ENCODE measurements at regions not wholly inside any gene's neighbourhood (a gene's known extent, or its start where the extent isn't known, plus 50 kb on each side); places are given as distances from the start of the nearest gene placed in this dataset.

- no peak for TF ChIP-seq POLR2AphosphoS5 (IDR thresholded peaks at IDR 0.05; ENCODE audit: low read depth)
- TF ChIP-seq, protein P1, sequence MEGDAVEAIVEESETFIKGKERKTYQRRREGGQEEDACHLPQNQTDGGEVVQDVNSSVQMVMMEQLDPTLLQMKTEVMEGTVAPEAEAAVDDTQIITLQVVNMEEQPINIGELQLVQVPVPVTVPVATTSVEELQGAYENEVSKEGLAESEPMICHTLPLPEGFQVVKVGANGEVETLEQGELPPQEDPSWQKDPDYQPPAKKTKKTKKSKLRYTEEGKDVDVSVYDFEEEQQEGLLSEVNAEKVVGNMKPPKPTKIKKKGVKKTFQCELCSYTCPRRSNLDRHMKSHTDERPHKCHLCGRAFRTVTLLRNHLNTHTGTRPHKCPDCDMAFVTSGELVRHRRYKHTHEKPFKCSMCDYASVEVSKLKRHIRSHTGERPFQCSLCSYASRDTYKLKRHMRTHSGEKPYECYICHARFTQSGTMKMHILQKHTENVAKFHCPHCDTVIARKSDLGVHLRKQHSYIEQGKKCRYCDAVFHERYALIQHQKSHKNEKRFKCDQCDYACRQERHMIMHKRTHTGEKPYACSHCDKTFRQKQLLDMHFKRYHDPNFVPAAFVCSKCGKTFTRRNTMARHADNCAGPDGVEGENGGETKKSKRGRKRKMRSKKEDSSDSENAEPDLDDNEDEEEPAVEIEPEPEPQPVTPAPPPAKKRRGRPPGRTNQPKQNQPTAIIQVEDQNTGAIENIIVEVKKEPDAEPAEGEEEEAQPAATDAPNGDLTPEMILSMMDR (conservative IDR thresholded peaks at IDR 0.05; ENCODE audit: low read depth in 2 of 2): no peak
- TF ChIP-seq CREB1 (CRISPR knock-in tag; IDR thresholded peaks at IDR 0.05; ENCODE audit: low read depth): no peak
- no peak for TF ChIP-seq EZH2 (IDR thresholded peaks at IDR 0.05; ENCODE audit: low read depth, unreplicated experiment)
- TF ChIP-seq ZNF331 (CRISPR knock-in tag; IDR thresholded peaks at IDR 0.05; ENCODE audit: low read depth): no peak
- no peak for TF ChIP-seq EZH2phosphoT487 (IDR thresholded peaks at IDR 0.05; ENCODE audit: unreplicated experiment)
- TF ChIP-seq, protein P2, sequence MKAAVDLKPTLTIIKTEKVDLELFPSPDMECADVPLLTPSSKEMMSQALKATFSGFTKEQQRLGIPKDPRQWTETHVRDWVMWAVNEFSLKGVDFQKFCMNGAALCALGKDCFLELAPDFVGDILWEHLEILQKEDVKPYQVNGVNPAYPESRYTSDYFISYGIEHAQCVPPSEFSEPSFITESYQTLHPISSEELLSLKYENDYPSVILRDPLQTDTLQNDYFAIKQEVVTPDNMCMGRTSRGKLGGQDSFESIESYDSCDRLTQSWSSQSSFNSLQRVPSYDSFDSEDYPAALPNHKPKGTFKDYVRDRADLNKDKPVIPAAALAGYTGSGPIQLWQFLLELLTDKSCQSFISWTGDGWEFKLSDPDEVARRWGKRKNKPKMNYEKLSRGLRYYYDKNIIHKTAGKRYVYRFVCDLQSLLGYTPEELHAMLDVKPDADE (IDR thresholded peaks at IDR 0.05): no peak
- TF ChIP-seq, protein P3, sequence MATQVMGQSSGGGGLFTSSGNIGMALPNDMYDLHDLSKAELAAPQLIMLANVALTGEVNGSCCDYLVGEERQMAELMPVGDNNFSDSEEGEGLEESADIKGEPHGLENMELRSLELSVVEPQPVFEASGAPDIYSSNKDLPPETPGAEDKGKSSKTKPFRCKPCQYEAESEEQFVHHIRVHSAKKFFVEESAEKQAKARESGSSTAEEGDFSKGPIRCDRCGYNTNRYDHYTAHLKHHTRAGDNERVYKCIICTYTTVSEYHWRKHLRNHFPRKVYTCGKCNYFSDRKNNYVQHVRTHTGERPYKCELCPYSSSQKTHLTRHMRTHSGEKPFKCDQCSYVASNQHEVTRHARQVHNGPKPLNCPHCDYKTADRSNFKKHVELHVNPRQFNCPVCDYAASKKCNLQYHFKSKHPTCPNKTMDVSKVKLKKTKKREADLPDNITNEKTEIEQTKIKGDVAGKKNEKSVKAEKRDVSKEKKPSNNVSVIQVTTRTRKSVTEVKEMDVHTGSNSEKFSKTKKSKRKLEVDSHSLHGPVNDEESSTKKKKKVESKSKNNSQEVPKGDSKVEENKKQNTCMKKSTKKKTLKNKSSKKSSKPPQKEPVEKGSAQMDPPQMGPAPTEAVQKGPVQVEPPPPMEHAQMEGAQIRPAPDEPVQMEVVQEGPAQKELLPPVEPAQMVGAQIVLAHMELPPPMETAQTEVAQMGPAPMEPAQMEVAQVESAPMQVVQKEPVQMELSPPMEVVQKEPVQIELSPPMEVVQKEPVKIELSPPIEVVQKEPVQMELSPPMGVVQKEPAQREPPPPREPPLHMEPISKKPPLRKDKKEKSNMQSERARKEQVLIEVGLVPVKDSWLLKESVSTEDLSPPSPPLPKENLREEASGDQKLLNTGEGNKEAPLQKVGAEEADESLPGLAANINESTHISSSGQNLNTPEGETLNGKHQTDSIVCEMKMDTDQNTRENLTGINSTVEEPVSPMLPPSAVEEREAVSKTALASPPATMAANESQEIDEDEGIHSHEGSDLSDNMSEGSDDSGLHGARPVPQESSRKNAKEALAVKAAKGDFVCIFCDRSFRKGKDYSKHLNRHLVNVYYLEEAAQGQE (IDR thresholded peaks at IDR 0.05; ENCODE audit: unreplicated experiment): no peak
- no peak for TF ChIP-seq JUNB (IDR thresholded peaks at IDR 0.05; ENCODE audit: unreplicated experiment)
- TF ChIP-seq STAT1 (IDR thresholded peaks at IDR 0.05; ENCODE audit: unreplicated experiment): no peak
Observed at GRCh38 chr11:70780246-70780535, 381.9 kb downstream of the CTTN start.

Data from GM23338 (cell line).